GM18907 (cell line): ENCODE measurements at regions not wholly inside any gene's neighbourhood (a gene's known extent, or its start where the extent isn't known, plus 50 kb on each side); places are given as distances from the start of the nearest gene placed in this dataset.
"Not testable (repeated sequence)": the region's sequence is repeated elsewhere in the genome, so short reads cannot be mapped to it uniquely, and the experiment has no call there.

Experiments used
- ATAC-seq: cut with Tn5 transposase; IDR thresholded peaks from one replicate; pipeline ENCODE4 v1.9.1; 2021; ENCODE audit warnings: mild to moderate bottlenecking, moderate library complexity; ENCODE audit not compliant: unreplicated experiment

- ATAC-seq, result not testable (repeated sequence)
Observed at GRCh38 chrX:82727436-82727835, 780.7 kb upstream of the POU3F4 start.

DNA sequence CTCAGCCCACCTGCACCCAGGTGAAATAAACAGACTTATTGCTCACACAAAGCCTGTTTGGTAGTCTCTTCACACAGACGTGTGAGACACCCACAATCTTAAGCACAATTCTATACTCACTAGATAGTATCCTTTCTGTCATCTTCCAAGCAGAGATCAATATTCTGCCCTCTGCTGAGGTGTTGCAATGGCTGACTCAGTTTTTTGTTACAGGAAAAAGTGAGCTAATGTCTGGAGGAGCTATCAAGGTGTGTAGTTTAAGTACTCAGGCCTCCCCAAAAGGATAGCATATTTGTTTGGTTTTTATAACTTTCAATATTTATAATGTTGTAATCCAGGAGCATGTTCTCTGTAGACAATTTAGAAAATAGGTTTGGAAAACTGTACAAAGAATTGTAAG, 775.2 kb upstream of the POU3F4 start:
- no peak for ATAC-seq

- ATAC-seq, result peak; percentile 48
Observed at GRCh38 chrX:82734140-82734539, 774.0 kb upstream of the POU3F4 start.

DNA sequence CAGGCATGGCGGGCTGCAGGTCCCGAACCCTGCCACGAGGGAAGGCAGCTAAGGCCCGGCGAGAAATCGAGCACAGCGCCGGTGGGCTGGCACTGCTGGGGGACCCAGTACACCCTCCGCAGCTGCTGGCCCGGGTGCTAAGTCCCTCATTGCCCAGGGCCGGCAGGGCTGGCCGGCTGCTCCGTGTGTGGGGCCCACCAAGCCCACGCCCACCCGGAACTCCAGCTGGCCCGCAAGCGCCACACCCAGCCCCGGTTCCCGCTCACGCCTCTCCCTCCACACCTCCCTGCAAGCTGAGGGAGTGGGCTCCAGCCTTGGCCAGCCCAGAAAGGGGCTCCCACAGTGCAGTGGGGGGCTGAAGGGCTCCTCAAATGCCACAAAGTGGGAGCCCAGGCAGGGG, 769.8 kb upstream of the POU3F4 start:
- ATAC-seq, result not testable (repeated sequence)

DNA sequence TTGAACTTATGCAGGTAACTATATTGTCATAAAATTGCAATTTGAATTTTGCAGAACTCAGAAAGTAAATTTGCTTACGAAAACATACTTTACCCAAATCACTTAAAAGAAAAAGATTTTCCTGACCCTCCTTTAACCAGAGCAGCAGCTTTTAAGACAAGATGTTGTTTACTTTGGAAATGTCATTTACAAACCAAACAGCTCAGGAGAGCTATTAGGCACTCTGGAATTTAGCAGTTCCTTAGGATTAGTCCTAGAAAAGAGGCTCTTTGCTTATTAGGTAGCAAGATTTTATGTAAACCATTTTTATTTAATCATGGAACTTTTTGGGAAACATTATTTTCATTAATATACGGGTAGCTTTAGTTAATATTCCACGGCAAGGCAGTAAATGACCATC, 765.7 kb upstream of the POU3F4 start:
- ATAC-seq, result no peak

GRCh38 chrX:82745725-82746124, 762.4 kb upstream of the POU3F4 start:
- not testable (repeated sequence) for ATAC-seq

DNA sequence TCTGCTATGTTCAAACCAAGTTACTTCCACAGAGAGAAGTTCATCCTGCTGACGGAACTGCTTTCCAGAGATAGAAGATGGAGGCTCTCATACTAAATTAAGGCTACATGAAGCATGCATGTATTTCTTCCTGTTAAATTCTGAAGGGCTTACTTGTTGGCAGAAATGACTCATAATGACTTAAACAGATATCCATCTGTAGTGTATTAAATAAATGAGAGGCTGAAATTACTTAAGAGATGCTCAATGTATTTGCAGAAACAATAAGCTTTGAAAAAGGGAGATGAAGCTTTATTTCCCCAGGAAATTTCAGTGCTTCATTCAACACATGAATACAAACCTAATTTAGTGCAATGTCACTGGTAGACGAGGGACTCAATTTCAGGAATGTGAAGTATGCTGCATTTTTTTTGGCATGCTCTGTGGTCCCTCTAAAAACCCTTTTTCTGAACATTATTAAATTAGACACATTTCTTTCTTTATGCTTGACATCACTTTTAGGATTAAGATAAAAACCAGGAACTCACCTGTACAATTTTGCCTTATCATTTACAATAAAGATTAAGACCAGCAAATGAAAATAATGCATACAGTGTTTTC, 759.1 kb upstream of the POU3F4 start:
- no peak for ATAC-seq

DNA sequence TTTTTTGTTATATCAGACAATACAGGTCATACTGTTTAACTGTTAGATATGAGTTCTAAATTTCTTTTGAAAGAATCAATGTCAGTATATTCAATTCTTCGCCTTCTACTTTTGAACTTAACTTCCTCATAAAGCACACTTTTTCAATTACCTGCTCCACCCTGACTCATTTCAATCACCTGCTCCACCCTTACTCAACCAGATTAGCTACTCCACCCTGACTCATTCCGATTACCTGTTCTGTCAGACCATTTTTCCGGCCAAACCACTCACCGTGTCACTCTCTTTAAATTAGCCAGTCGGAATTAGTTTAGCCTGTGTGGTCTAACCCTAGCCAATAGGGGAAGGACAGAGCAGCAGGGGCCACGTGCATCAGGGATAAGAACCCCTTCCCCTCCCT, 751.8 kb upstream of the POU3F4 start:
- no peak for ATAC-seq

GRCh38 chrX:82757614-82758013, 750.5 kb upstream of the POU3F4 start:
- ATAC-seq, result no peak

GRCh38 chrX:82764521-82764920, 743.6 kb upstream of the POU3F4 start:
- no peak for ATAC-seq

DNA sequence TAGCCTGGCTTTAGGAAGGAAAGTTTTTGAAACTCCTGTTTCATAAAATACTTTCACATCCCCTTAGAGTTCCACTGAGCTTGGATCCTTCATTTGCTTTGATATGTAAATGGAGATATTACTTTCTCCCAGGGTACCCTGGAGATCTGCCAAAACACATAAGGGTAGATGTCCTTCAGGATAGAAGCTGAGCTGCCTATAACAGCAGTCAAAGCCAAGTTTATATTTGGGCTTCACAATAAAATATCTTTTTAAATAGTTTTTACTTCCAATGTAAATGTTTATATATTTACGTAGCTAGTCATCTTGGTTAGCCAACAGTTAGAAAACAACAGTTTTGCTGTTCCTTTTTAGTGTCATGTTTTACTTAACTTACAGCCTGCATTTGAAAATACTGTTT, 742.3 kb upstream of the POU3F4 start:
- ATAC-seq, result no peak

GRCh38 chrX:82775426-82775825, 732.7 kb upstream of the POU3F4 start:
- ATAC-seq, result no peak

DNA sequence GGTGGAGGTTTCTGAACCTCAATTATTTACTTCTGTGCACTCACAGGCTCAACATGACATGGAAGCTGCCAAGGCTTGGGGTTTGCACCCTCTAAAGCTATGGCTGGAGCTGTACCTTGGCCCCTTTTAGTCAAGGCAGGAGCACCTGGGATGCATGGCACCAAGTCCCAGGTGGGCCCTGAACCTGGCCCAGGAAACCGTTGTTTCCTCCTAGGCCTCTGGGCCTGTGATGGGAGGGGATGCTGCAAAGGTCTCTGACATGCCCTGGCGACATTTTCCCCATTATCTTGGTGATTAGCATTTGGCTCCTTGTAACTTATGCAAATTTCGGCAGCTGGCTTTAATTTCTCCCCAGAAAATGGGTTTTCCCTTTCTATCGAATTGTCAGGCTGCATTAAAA, 726.1 kb upstream of the POU3F4 start:
- no peak for ATAC-seq

DNA sequence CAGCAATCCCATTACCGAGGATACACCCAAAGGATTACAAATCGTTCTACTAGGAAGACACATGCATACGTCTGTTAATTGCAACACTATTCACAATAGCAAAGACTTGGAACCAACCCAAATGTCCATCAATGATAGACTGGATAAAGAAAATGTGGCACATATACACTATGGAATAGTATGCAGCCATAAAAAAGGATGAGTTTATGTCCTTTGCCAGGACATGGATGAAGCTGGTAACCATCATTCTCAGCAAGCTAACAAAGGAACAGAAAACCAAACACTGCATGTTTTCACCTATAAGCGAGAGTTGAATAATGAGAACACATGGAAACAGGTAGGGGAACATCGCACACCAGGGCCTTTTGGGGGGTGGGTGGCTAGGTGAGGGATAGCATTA, 695.2 kb upstream of the POU3F4 start:
- not testable (repeated sequence) for ATAC-seq

DNA sequence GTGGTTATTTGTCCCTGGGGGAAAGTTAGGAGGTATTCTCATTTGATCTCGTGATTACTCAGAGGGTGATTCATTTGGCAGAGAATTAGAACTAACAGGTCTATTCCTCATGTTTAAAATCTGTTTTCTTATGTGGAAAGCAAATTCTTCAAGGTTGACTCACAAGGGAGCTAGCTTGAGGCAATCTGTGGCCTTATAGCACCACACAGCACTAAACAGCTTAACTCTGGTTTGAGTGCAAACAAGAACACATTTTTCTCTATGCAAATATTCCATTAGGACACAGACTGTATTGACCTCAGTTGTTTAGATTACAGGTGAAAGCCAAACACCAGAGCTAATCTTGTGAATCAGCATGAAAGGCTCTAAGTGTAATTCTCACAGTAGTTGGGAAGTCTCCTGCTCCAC, 694.4 kb upstream of the POU3F4 start:
- no peak for ATAC-seq

- no peak for ATAC-seq
Observed at GRCh38 chrX:82816001-82816400, 692.1 kb upstream of the POU3F4 start.

GRCh38 chrX:82816562-82816961, 691.5 kb upstream of the POU3F4 start:
- no peak for ATAC-seq

DNA sequence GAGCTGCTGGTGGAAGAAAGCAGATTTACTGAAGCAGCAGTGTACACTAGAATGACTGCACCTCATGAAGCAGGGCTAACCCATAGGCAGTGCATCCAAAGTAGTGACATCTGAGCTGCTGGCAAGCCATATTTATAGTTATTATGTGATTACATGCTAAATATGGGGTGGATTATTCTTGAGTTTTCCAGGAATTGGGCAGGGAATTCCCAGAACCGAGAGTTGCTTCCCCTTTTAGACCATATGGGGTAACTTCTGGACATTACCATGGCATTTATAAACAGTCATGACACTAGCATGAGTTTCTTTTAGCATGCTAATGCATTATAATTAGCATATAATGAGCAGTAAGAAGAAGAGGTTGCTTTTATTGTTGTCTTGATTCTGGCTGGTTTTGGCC, 665.8 kb upstream of the POU3F4 start:
- ATAC-seq, result no peak

GRCh38 chrX:82848111-82848510, 660.0 kb upstream of the POU3F4 start:
- no peak for ATAC-seq
